ENCODE measurements at regions not wholly inside any gene's neighbourhood (a gene's known extent, or its start where the extent isn't known, plus 50 kb on each side); places are given as distances from the start of the nearest gene placed in this dataset.

DNA sequence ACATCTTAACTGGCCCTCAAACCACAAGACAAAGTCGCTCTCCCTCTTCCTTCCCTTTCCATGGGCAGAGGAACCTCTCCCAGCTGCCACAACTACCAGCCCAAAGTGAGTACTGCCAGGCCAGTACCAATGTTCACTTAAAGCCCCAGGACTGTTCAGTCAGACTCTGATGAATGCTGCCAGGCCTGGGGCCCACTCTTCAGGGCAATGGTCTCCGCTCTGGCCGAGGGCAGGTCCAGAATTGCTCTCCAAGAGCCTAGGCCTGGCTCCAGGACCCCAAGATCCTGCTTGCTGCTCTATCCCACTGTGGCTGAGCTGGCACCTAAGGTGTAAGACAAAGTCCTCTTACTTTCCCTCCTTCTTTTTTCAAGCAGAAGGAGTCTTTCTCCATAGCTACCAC is 790.9 kb downstream of the KLHL13 start:
- Mint-ChIP-seq H3K27me3 (ENCODE audit: unreplicated experiment) (no peaks in the 10 kb centered on the region), H3K36me3 (ENCODE audit: unreplicated experiment) (no peaks in the 10 kb centered on the region), H3K4me3 (ENCODE audit: unreplicated experiment) (no peak overlapping the region), H3K4me1 (ENCODE audit: unreplicated experiment) (no peaks in the 10 kb centered on the region), H3K9me3 (ENCODE audit: unreplicated experiment) (peaks cover 62% of the 10 kb centered on the region), H3K27ac (ENCODE audit: unreplicated experiment) (no peak overlapping the region)
- no peak for DNase-seq (ENCODE audit: extremely low spot score, unreplicated experiment)
- TF ChIP-seq, protein P1, sequence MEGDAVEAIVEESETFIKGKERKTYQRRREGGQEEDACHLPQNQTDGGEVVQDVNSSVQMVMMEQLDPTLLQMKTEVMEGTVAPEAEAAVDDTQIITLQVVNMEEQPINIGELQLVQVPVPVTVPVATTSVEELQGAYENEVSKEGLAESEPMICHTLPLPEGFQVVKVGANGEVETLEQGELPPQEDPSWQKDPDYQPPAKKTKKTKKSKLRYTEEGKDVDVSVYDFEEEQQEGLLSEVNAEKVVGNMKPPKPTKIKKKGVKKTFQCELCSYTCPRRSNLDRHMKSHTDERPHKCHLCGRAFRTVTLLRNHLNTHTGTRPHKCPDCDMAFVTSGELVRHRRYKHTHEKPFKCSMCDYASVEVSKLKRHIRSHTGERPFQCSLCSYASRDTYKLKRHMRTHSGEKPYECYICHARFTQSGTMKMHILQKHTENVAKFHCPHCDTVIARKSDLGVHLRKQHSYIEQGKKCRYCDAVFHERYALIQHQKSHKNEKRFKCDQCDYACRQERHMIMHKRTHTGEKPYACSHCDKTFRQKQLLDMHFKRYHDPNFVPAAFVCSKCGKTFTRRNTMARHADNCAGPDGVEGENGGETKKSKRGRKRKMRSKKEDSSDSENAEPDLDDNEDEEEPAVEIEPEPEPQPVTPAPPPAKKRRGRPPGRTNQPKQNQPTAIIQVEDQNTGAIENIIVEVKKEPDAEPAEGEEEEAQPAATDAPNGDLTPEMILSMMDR (IDR thresholded peaks at IDR 0.05) = no peak

DNA sequence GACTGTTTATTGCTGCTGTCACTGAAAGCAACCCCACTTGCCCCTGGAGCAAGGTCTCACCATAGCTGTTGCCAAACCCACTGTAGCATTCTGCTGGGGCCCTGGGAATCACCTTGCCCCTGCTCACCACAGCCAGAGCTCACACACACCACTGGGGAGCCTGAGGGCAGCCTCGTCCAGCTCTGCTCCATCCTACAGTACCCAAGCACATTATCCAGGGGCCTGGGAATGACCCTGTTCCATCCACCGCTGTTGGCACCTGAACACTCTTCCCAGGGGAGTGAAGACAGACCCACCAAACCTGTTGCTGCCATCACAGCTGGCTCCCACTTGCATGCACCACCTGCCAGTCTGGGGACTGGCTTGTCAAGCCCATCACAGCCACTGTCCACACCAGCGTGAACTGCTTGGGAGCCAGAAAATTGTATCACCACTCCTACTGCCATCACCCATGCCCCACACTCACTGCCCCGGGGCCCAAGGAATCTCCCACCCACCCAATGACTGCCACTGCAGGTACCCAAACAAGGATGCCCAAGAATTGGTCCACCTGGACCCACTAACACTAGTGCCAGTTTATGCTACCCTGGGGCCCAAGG is 811.3 kb downstream of the KLHL13 start:
- DNase-seq (ENCODE audit: extremely low spot score, unreplicated experiment) = no peak
- Mint-ChIP-seq H3K36me3 (ENCODE audit: unreplicated experiment) (no peaks in the 10 kb centered on the region), H3K4me3 (ENCODE audit: unreplicated experiment) (no peak overlapping the region), H3K4me1 (ENCODE audit: unreplicated experiment) (no peaks in the 10 kb centered on the region), H3K27ac (ENCODE audit: unreplicated experiment) (no peak overlapping the region), H3K9me3 (ENCODE audit: unreplicated experiment) (peaks cover 60% of the 10 kb centered on the region), H3K27me3 (ENCODE audit: unreplicated experiment) (no peaks in the 10 kb centered on the region)
- TF ChIP-seq, protein P1 (IDR thresholded peaks at IDR 0.05) = no peak

DNA sequence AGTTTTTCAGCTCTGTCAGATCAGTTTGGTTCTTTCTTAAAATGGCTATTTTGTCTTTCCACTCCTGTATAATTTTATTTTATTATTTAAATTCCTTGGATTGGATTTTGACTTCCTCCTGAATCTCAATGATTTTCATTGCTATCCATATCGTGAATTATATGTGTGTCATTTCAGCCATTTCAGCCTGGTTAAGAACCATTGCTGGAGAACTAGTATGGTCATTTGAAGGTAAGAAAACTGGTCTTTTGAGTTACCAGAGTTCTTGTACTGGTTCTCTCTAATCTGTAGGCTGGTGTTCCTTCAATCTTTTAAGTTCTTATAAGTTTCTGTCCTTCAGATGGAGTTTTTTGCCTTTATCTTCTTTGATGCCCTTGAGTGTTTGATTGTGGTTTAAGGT is 815.5 kb downstream of the KLHL13 start:
- no peak overlapping the region for H3K4me3 Mint-ChIP-seq (ENCODE audit: unreplicated experiment)
- H3K36me3 Mint-ChIP-seq (ENCODE audit: unreplicated experiment) = no peaks in the 10 kb centered on the region
- H3K27me3 Mint-ChIP-seq (ENCODE audit: unreplicated experiment) = no peaks in the 10 kb centered on the region
- no peaks in the 10 kb centered on the region for H3K4me1 Mint-ChIP-seq (ENCODE audit: unreplicated experiment)
- no peak for DNase-seq (ENCODE audit: extremely low spot score, unreplicated experiment)
- peaks cover 64% of the 10 kb centered on the region for H3K9me3 Mint-ChIP-seq (ENCODE audit: unreplicated experiment)
- H3K27ac Mint-ChIP-seq (ENCODE audit: unreplicated experiment) = no peak overlapping the region
- TF ChIP-seq, protein P1 (IDR thresholded peaks at IDR 0.05) = no peak

DNA sequence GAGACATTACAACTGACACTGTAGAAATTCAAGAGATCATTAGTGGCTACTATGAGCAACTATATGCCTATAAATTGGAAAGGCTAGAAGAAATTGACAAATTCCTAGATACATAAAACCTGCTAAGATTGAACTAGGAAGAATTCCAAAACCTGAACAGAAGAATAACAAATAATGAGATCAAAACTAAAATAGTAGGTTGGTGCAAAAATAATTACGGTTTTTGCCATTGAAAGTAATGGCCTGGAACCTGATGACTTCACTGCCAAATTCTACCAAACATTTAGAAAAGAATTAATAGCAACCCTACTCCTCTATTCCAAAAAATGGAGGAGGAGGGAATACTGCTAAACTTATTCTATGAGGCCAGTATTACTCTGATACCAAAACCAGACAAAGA is 824.9 kb downstream of the KLHL13 start:
- TF ChIP-seq, protein P1 (IDR thresholded peaks at IDR 0.05) = no peak
- Mint-ChIP-seq H3K27ac (ENCODE audit: unreplicated experiment) (no peak overlapping the region), H3K4me3 (ENCODE audit: unreplicated experiment) (no peak overlapping the region), H3K4me1 (ENCODE audit: unreplicated experiment) (no peaks in the 10 kb centered on the region), H3K9me3 (ENCODE audit: unreplicated experiment) (peaks cover 40% of the 10 kb centered on the region), H3K27me3 (ENCODE audit: unreplicated experiment) (no peaks in the 10 kb centered on the region), H3K36me3 (ENCODE audit: unreplicated experiment) (no peaks in the 10 kb centered on the region)
- DNase-seq (ENCODE audit: extremely low spot score, unreplicated experiment) = no peak

DNA sequence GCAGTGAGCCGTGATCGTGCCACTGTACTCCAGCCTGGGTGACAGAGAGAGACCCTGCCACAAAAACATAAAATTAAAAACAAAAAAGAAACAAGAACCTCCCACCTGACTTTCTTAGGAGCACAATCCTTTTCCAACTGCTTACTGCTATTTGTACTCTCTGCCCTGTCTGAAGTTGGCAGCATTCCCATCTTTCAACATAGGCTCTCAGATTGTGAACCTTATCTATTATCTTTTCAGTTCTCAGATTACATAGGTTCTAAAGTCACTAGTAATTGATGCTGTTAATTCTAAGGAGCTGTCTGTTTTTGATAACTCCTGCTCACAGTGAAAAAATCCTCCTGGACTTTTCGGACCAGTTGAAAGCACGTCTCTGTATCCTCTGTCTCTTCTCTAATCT is 812.2 kb upstream of the CT83 start:
- H3K27me3 Mint-ChIP-seq (ENCODE audit: unreplicated experiment) = no peaks in the 10 kb centered on the region

More for the DNA sequence above, 812.2 kb upstream of the CT83 start:
- H3K36me3 Mint-ChIP-seq (ENCODE audit: unreplicated experiment) = no peaks in the 10 kb centered on the region
- H3K4me1 Mint-ChIP-seq (ENCODE audit: unreplicated experiment) = no peaks in the 10 kb centered on the region
- TF ChIP-seq, protein P1 (IDR thresholded peaks at IDR 0.05) = no peak
- H3K27ac Mint-ChIP-seq (ENCODE audit: unreplicated experiment) = no peak overlapping the region
- DNase-seq (ENCODE audit: extremely low spot score, unreplicated experiment) = no peak
- peaks cover 34% of the 10 kb centered on the region for H3K9me3 Mint-ChIP-seq (ENCODE audit: unreplicated experiment)
- no peak overlapping the region for H3K4me3 Mint-ChIP-seq (ENCODE audit: unreplicated experiment)
